K562 (cell line): ENCODE measurements at regions not wholly inside any gene's neighbourhood (a gene's known extent, or its start where the extent isn't known, plus 50 kb on each side); places are given as distances from the start of the nearest gene placed in this dataset.

Source experiments
- DIDO1 ChIP-seq: fragments of 450-650 bp; IDR thresholded peaks from 2 replicates; pipeline ENCODE4 v1.6.1; 2016; ENCODE audit warnings: low read depth, missing biosample characterization, missing genetic modification characterization
- GABPA ChIP-seq: fragments of 200-800 bp; sonication (Bioruptor generic); conservative IDR thresholded peaks from 2 replicates; pipeline ENCODE4 v1.6.1; 2016; ENCODE audit warnings: low read depth, missing genetic modification characterization, missing compliant biosample characterization
- MXI1 ChIP-seq: IDR thresholded peaks from 2 replicates; pipeline ENCODE4 v1.6.1; 2011; ENCODE audit warnings: low read depth, mild to moderate bottlenecking, improper control_type of control experiment, low read length
- NFIX ChIP-seq: fragments of 250-450 bp; sonication (Bioruptor Pico); IDR thresholded peaks from 2 replicates; pipeline ENCODE4 v1.4.0; 2020; ENCODE audit warnings: low read depth, mild to moderate bottlenecking, moderate library complexity
- ZNF324 ChIP-seq: fragments of 250-450 bp; sonication (Bioruptor Pico); IDR thresholded peaks from 2 replicates; pipeline ENCODE4 v1.4.0; 2020; ENCODE audit warnings: mild to moderate bottlenecking
- ZNF431 ChIP-seq: sonication (generic); formaldehyde crosslinking; IDR thresholded peaks from 2 replicates; pipeline ENCODE4 v1.8.0; 2022; ENCODE audit warnings: mild to moderate bottlenecking, missing genetic modification reagents
- ZNF76 ChIP-seq: fragments of 250-450 bp; sonication (Bioruptor Pico); IDR thresholded peaks from 2 replicates; pipeline ENCODE4 v1.4.0; 2020; ENCODE audit warnings: mild to moderate bottlenecking, moderate library complexity, borderline replicate concordance
- TF ChIP-seq, protein P1 (sequence below): sonication (generic); formaldehyde crosslinking; IDR thresholded peaks from 2 replicates; pipeline ENCODE4 v1.5.0; 2020; ENCODE audit warnings: missing genetic modification reagents
- TF ChIP-seq, protein P2 (sequence below): fragments of 250-450 bp; sonication (Bioruptor Pico); IDR thresholded peaks from 2 replicates; pipeline ENCODE4 v1.5.0; 2020; ENCODE audit warnings: mild to moderate bottlenecking, borderline replicate concordance

DNA sequence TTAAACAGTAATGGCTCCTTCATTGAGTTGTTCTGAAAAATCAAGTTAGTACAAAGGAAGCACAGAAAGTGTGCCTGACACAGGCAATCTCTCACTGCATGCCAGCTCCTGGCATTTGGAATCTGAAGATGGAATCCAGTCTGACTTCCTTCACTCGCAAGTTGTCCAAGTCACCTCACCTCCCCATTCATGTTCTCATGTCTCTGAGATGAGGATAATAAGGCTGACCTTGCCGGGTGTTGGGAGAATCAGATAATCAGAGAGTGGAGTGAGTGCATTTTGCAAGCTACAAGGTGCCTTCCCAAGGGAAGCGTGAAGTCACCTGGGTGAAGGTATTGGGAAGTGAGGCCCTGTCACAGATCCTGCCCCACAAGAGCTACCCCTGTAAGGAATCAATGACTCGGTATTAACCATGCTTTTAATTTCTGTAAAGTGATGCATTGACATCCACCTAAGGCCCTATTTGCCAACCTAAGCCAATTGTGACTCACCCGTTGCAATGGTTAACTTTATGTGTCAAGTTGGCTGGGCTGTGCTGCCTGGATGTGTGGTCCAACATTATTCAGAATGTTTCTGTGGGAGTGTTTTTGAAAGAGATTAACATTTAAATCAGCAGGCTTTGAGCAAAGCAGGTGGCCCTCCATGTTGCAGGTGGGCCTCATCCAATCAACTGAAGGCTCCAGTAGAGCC, 62.5 kb upstream of the TARBP1 start:
- TF ChIP-seq GABPA (tag) (no peak), MXI1 (no peak), NFIX (no peak), ZNF431 (CRISPR knock-in tag) (no peak), ZNF324 (CRISPR knock-in tag) (no peak), ZNF76 (CRISPR knock-in tag) (no peak), DIDO1 (tag) (no peak)
- TF ChIP-seq, protein P1, sequence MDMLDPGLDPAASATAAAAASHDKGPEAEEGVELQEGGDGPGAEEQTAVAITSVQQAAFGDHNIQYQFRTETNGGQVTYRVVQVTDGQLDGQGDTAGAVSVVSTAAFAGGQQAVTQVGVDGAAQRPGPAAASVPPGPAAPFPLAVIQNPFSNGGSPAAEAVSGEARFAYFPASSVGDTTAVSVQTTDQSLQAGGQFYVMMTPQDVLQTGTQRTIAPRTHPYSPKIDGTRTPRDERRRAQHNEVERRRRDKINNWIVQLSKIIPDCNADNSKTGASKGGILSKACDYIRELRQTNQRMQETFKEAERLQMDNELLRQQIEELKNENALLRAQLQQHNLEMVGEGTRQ (CRISPR knock-in tag), result no peak
- TF ChIP-seq, protein P2, sequence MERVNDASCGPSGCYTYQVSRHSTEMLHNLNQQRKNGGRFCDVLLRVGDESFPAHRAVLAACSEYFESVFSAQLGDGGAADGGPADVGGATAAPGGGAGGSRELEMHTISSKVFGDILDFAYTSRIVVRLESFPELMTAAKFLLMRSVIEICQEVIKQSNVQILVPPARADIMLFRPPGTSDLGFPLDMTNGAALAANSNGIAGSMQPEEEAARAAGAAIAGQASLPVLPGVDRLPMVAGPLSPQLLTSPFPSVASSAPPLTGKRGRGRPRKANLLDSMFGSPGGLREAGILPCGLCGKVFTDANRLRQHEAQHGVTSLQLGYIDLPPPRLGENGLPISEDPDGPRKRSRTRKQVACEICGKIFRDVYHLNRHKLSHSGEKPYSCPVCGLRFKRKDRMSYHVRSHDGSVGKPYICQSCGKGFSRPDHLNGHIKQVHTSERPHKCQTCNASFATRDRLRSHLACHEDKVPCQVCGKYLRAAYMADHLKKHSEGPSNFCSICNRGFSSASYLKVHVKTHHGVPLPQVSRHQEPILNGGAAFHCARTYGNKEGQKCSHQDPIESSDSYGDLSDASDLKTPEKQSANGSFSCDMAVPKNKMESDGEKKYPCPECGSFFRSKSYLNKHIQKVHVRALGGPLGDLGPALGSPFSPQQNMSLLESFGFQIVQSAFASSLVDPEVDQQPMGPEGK, result no peak
